WERI-Rb-1 (cell line): ENCODE measurements at regions not wholly inside any gene's neighbourhood (a gene's known extent, or its start where the extent isn't known, plus 50 kb on each side); places are given as distances from the start of the nearest gene placed in this dataset.
A peak's percentile ranks its signal among the peaks of the same experiment; 100 is the strongest.

Experiments used
- DNase-seq: peaks from one replicate; pipeline ENCODE4 v3.0.0-alpha.2; 2020
- H3K27ac ChIP-seq: fragments of 250-450 bp; sonication (Bioruptor Pico); 2 replicates; pipeline ENCODE4 v1.5.1; 2020; ENCODE audit warnings: mild to moderate bottlenecking, moderate library complexity
- H3K27me3 ChIP-seq: fragments of 250-450 bp; sonication (Bioruptor Pico); 2 replicates; pipeline ENCODE4 v1.5.1; 2021; ENCODE audit warnings: mild to moderate bottlenecking, low read depth, moderate library complexity; ENCODE audit not compliant: insufficient read depth, severe bottlenecking
- H3K36me3 ChIP-seq: fragments of 250-450 bp; sonication (Bioruptor Pico); 2 replicates; pipeline ENCODE4 v1.5.1; 2020; ENCODE audit warnings: mild to moderate bottlenecking, moderate library complexity
- H3K4me3 ChIP-seq: 2 replicates; pipeline ENCODE4 v1.5.1; 2011; ENCODE audit warnings: low read depth, mild to moderate bottlenecking, control low read depth, low read length
- H3K9me3 ChIP-seq: fragments of 250-450 bp; sonication (Bioruptor Pico); 2 replicates; pipeline ENCODE4 v1.5.1; 2021; ENCODE audit warnings: mild to moderate bottlenecking, moderate library complexity; ENCODE audit not compliant: severe bottlenecking
- TF ChIP-seq, protein P1 (sequence below): IDR thresholded peaks from 2 replicates; pipeline ENCODE4 v1.5.1; 2011; ENCODE audit warnings: low read depth, mild to moderate bottlenecking, control low read depth, inconsistent platforms, low read length

DNA sequence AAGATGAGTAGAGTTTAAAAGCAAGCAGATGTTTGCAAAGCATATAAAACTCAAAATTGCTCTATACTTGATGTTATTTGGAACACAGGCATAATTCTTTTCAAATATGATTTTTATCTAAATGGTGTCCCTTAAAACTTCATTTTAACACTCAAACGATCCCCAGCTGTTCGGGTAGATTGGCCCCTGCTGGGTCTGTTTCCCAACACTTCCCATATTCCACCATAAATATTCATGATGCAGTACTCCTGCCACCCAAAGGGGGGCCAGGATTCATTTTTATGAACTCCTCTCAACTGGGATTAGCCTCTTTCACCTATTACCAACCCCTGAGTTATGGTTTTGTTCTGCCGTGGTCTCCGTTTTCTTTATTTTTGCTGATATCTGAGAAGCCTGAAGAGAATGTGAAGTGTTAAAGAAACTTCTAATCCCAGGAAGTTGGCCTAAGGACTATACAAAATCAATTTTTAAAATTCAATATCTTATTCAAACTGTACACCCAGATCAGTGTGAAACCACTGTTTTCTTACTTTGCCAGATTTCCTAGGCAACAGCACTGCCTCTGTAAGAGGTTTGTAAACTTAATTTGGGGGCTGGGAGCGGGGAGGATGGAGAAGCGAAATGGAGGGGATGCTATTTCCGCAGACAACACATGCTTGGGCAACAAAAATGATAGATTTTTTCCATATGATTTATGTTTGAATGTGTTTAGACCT, 384.1 kb downstream of the DMRT2 start:
- Histone ChIP-seq H3K9me3 (no peaks in the 10 kb centered on the region), H3K36me3 (no peaks in the 10 kb centered on the region), H3K27me3 (peaks cover 75% of the 10 kb centered on the region), H3K4me3 (no peak overlapping the region), H3K27ac (no peak overlapping the region)
- DNase-seq, result no peak
- TF ChIP-seq, protein P1, sequence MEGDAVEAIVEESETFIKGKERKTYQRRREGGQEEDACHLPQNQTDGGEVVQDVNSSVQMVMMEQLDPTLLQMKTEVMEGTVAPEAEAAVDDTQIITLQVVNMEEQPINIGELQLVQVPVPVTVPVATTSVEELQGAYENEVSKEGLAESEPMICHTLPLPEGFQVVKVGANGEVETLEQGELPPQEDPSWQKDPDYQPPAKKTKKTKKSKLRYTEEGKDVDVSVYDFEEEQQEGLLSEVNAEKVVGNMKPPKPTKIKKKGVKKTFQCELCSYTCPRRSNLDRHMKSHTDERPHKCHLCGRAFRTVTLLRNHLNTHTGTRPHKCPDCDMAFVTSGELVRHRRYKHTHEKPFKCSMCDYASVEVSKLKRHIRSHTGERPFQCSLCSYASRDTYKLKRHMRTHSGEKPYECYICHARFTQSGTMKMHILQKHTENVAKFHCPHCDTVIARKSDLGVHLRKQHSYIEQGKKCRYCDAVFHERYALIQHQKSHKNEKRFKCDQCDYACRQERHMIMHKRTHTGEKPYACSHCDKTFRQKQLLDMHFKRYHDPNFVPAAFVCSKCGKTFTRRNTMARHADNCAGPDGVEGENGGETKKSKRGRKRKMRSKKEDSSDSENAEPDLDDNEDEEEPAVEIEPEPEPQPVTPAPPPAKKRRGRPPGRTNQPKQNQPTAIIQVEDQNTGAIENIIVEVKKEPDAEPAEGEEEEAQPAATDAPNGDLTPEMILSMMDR, result 0 out of 2 replicates have a peak, but pooled peaks have one; percentile 10

DNA sequence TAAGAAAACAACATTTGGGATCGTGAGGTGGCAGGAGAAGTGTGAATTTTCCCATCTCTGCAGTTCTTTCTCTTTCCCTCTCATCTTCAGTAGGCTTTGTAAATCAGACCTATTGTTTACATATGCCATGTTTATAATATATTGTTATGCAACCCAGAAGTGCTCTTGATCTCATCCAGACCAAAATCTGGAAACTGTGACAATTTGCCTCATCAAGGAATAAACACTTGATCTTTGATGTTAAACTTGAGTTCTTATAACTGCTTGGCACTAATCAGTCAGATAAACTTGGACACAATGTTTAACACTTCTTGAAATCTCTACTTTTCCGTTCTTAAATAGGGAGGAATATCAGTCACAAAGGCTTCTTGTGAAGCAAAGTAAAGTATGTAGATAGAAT, 384.7 kb downstream of the DMRT2 start:
- no peak overlapping the region for H3K4me3 ChIP-seq
- no peak for DNase-seq
- no peaks in the 10 kb centered on the region for H3K9me3 ChIP-seq
- TF ChIP-seq, protein P1, result no peak
- H3K36me3 ChIP-seq, result no peaks in the 10 kb centered on the region
- no peak overlapping the region for H3K27ac ChIP-seq
- peaks cover 72% of the 10 kb centered on the region for H3K27me3 ChIP-seq

DNA sequence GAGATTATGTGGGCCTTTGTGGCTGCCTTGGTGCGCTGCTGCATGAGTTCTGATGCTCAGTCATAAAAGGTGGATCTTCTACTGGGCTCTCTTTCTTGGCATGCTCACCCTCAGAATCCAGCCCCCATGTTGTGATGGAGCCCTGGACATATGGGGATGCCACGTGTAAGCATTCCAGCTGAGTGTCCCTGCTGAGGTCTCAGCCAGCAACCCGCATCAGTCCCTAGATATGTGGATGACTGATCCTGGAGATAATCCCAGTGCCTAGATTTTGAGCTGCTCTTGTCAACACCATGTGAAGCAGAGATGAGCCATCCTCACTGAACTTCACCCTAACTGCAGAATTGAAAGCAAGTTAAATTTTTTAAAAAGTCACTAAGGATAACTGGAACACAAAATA, 390.1 kb downstream of the DMRT2 start:
- H3K36me3 ChIP-seq, result no peaks in the 10 kb centered on the region
- H3K27me3 ChIP-seq, result peaks cover 33% of the 10 kb centered on the region
- no peaks in the 10 kb centered on the region for H3K9me3 ChIP-seq
- no peak overlapping the region for H3K27ac ChIP-seq
- DNase-seq, result no peak
- H3K4me3 ChIP-seq, result no peak overlapping the region
- TF ChIP-seq, protein P1, result no peak

DNA sequence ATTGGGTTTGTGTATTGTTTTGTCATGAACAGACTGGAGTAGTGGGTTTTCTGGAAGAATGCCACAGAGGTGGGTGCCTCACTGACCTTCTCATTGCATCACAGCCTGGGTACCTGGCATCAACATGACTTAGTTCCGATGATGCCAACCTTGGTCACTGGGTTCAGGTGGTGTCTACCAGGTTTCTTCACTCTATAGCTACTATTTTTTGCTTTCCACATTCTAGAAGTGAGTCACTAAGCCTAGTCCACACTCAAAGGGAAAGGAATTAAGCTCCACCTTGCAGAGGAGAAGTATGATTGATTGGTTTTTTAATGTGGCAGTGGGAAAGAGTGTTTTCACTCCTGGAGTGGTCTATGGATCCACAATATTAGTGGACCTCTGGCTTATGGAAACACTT, 391.9 kb downstream of the DMRT2 start:
- peaks cover 37% of the 10 kb centered on the region for H3K27me3 ChIP-seq
- TF ChIP-seq, protein P1, result no peak
- no peak overlapping the region for H3K4me3 ChIP-seq
- no peaks in the 10 kb centered on the region for H3K36me3 ChIP-seq
- no peaks in the 10 kb centered on the region for H3K9me3 ChIP-seq
- no peak for DNase-seq
- no peak overlapping the region for H3K27ac ChIP-seq

DNA sequence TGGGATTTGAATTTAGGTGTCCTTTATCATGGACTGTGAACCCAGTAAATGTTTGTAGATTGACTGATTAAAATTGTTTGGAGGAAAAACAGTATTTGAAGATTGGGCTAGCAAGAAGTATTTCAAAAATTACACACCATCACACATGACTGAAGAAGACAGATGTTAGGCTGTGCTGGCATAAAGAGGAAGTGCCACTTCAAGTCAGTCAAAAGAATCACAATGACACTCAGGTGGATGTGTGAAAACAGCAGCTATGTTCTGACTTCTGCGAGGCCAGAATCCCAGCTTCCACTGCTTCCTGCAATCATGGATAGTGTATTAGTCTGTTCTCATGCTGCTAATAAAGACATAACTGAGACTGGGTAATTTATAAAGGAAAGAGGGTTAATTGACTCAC, 393.3 kb downstream of the DMRT2 start:
- peaks cover 40% of the 10 kb centered on the region for H3K27me3 ChIP-seq
- H3K27ac ChIP-seq, result no peak overlapping the region
- DNase-seq, result no peak
- TF ChIP-seq, protein P1, result no peak
- H3K4me3 ChIP-seq, result no peak overlapping the region
- H3K36me3 ChIP-seq, result no peaks in the 10 kb centered on the region
- no peaks in the 10 kb centered on the region for H3K9me3 ChIP-seq

DNA sequence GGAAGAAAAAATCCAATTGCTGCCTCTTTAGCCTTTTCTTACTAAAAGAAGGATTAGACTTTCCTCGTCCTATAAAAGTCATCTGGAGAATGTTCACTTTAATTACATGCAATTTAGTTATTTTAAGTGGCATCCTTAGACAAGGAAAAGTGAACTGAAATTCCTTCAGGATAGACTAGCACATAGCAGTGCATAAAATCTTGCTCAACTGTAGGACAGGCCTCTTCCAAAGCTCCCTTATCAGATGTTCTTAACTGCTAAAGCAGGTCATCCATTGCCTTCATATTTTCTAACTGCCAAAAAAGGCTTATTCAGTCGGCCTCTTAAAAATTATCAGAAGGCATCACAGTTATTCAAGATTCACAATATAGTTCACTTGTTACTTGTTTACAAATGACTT, 396.5 kb downstream of the DMRT2 start:
- H3K27me3 ChIP-seq, result peaks cover 47% of the 10 kb centered on the region
- DNase-seq, result no peak

More for the DNA sequence above, 396.5 kb downstream of the DMRT2 start:
- no peaks in the 10 kb centered on the region for H3K36me3 ChIP-seq
- H3K9me3 ChIP-seq, result no peaks in the 10 kb centered on the region
- TF ChIP-seq, protein P1, result no peak
- H3K27ac ChIP-seq, result no peak overlapping the region
- H3K4me3 ChIP-seq, result no peak overlapping the region
